Mesenchymal stem cell (in vitro differentiated cells and primary cell): ENCODE measurements at regions not wholly inside any gene's neighbourhood (a gene's known extent, or its start where the extent isn't known, plus 50 kb on each side); places are given as distances from the start of the nearest gene placed in this dataset.
A peak's percentile ranks its signal among the peaks of the same experiment; 100 is the strongest.

ENCODE experiments used
- DNase-seq: peaks from one replicate; pipeline ENCODE4 v3.0.0-alpha.2; 2013
- H2AFZ ChIP-seq: one replicate; pipeline ENCODE4 v1.6.1; 2013; ENCODE audit warnings: low read depth, mild to moderate bottlenecking, control low read depth, inconsistent platforms, low read length, moderate library complexity
- H2AK5ac ChIP-seq: 2 replicates; pipeline ENCODE4 v1.6.1; 2013; ENCODE audit warnings: low read length, moderate library complexity, mild to moderate bottlenecking, inconsistent platforms; ENCODE audit not compliant: severe bottlenecking
- H2BK120ac ChIP-seq: one replicate; pipeline ENCODE4 v1.6.1; 2013; ENCODE audit warnings: low read depth, mild to moderate bottlenecking, inconsistent platforms, low read length, moderate library complexity
- H2BK12ac ChIP-seq, 2 experiments: one replicate each; pipeline ENCODE4 v1.6.1; 2013; ENCODE audit warnings: inconsistent platforms in 2 of 2, low read length in 2 of 2, mild to moderate bottlenecking in 2 of 2, moderate library complexity in 2 of 2, control low read depth in 1 of 2
- H2BK15ac ChIP-seq: one replicate; pipeline ENCODE4 v1.6.1; 2013; ENCODE audit warnings: mild to moderate bottlenecking, low read depth, inconsistent platforms; ENCODE audit not compliant: poor library complexity, severe bottlenecking
- H2BK5ac ChIP-seq: 2 replicates; pipeline ENCODE4 v1.6.1; 2013; ENCODE audit warnings: low read depth, mild to moderate bottlenecking, low read length, control low read depth, inconsistent platforms; ENCODE audit not compliant: poor library complexity, severe bottlenecking
- H3K14ac ChIP-seq, 2 experiments: one replicate each; pipeline ENCODE4 v1.6.1; 2013; ENCODE audit warnings: inconsistent platforms in 2 of 2, low read length in 2 of 2, control low read depth in 1 of 2, mild to moderate bottlenecking in 1 of 2, moderate library complexity in 1 of 2
- H3K18ac ChIP-seq, 2 experiments: one replicate each; pipeline ENCODE4 v1.6.1; 2013; ENCODE audit warnings: inconsistent platforms in 2 of 2, low read length in 2 of 2, control low read depth in 1 of 2, low read depth in 1 of 2, mild to moderate bottlenecking in 1 of 2
- H3K23ac ChIP-seq, 2 experiments: one replicate each; pipeline ENCODE4 v1.6.1; 2013; ENCODE audit warnings: inconsistent platforms in 2 of 2, low read length in 2 of 2, mild to moderate bottlenecking in 2 of 2, moderate library complexity in 2 of 2, control low read depth in 1 of 2
- H3K27ac ChIP-seq: 2 replicates; pipeline ENCODE4 v1.5.1; 2013; ENCODE audit warnings: mild to moderate bottlenecking, moderate library complexity, low read length, control low read depth, inconsistent platforms; ENCODE audit not compliant: poor library complexity, severe bottlenecking
- H3K27me3 ChIP-seq, 2 experiments: 2 replicates each; pipeline versions ENCODE4 v1.6.1 to v1.7.0; 2013; ENCODE audit warnings: low read length in 2 of 2, mild to moderate bottlenecking in 2 of 2, moderate library complexity in 2 of 2, control low read depth in 1 of 2, inconsistent platforms in 1 of 2; ENCODE audit not compliant: control insufficient read depth in 1 of 2, insufficient read depth in 1 of 2
- H3K36me3 ChIP-seq, 2 experiments: 2 replicates each; pipeline versions ENCODE4 v1.6.1 to v1.7.0; 2013; ENCODE audit warnings: low read length in 2 of 2, control low read depth in 1 of 2, inconsistent platforms in 1 of 2, low read depth in 1 of 2, mild to moderate bottlenecking in 1 of 2; ENCODE audit not compliant: insufficient read depth in 2 of 2, control insufficient read depth in 1 of 2
- H3K4ac ChIP-seq, 2 experiments: one replicate each; pipeline ENCODE4 v1.6.1; 2013; ENCODE audit warnings: inconsistent platforms in 2 of 2, low read length in 2 of 2, mild to moderate bottlenecking in 2 of 2, moderate library complexity in 2 of 2, control low read depth in 1 of 2, low read depth in 1 of 2
- H3K4me1 ChIP-seq: 2 replicates; pipeline ENCODE4 v1.6.1; 2013; ENCODE audit warnings: low read depth, low read length, control low read depth; ENCODE audit not compliant: control insufficient read depth, insufficient read depth
- H3K4me2 ChIP-seq: 2 replicates; pipeline ENCODE4 v1.6.1; 2013; ENCODE audit warnings: low read length, mild to moderate bottlenecking, inconsistent platforms; ENCODE audit not compliant: poor library complexity, severe bottlenecking
- H3K4me3 ChIP-seq, 2 experiments: 2 replicates each; pipeline versions ENCODE4 v1.5.1 to v1.7.0; 2013; ENCODE audit warnings: low read length in 2 of 2, mild to moderate bottlenecking in 2 of 2, control low read depth in 1 of 2, low read depth in 1 of 2; ENCODE audit not compliant: insufficient read depth in 1 of 2
- H3K79me1 ChIP-seq: replicated peaks from 2 replicates; pipeline ENCODE4 v1.6.1; 2013; ENCODE audit warnings: mild to moderate bottlenecking, control low read depth, low read length, inconsistent platforms; ENCODE audit not compliant: poor library complexity, severe bottlenecking
- H3K9ac ChIP-seq: 2 replicates; pipeline ENCODE4 v1.7.0; 2013; ENCODE audit warnings: mild to moderate bottlenecking, low read length, moderate library complexity
- H3K9me3 ChIP-seq: 2 replicates; pipeline ENCODE4 v1.7.0; 2013; ENCODE audit warnings: mild to moderate bottlenecking, low read length; ENCODE audit not compliant: control insufficient read depth
- H4K8ac ChIP-seq: one replicate; pipeline ENCODE4 v1.6.1; 2013; ENCODE audit warnings: inconsistent platforms, mild to moderate bottlenecking, low read length, moderate library complexity
- H4K91ac ChIP-seq: one replicate; pipeline ENCODE4 v1.6.1; 2013; ENCODE audit warnings: mild to moderate bottlenecking, low read length, inconsistent platforms
- WGBS: methylation state at CpG from one replicate; pipeline ENCODE4 v1.1.7; 2013; ENCODE audit warnings: mixed read lengths; 5-methylcytosine and 5-hydroxymethylcytosine counted together

DNA sequence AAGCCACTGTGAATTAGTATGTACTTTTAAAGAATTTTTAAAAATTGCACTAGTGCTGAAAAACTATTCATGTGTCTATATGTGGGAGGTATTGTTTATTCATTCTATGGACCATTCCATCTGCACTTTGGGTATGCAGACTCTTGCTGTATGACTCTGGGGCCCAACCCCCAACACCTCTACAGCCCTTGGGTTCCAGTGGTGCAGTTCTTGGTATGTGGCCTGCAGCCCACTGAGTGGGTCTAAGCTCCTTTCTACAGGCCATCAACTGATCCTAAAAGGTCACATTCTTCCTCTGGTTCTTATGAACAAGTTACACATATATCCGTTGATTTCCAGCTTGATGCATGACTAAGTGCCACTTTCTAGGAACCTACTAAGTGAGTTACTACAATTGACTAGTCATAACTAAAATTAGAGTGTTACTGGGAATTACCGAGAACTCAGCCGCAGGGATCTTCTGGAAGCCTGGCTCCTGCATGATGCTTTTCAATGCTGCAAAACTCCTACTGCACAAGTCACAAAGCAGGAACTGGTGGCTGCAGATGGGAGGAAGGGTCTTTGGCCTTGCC is 62.4 kb upstream of the MED13L start:
- H3K14ac ChIP-seq = no peak overlapping the region
- H3K9me3 ChIP-seq = peaks cover 4% of the 10 kb centered on the region
- H3K4me1 ChIP-seq = peaks cover 4% of the 10 kb centered on the region
- H3K4ac ChIP-seq = no peak overlapping the region
- no peaks in the 10 kb centered on the region for H3K79me1 ChIP-seq
- H3K4me3 ChIP-seq = no peak overlapping the region
- no peak overlapping the region for H3K9ac ChIP-seq
- no peak overlapping the region for H3K4me2 ChIP-seq
- no peak overlapping the region for H4K91ac ChIP-seq
- no peak overlapping the region for H3K27ac ChIP-seq
- peak; percentile 22 for DNase-seq
- no peak overlapping the region for H2BK12ac ChIP-seq
- H2BK5ac ChIP-seq = no peak overlapping the region
- WGBS = 100% methylated on average over 2 of the region's 3 CpGs
- H3K27me3 ChIP-seq = no peaks in the 10 kb centered on the region
- no peak overlapping the region for H2AK5ac ChIP-seq
- H4K8ac ChIP-seq = no peak overlapping the region
- H2BK120ac ChIP-seq = no peak overlapping the region
- H2BK15ac ChIP-seq = no peak overlapping the region
- H3K36me3 ChIP-seq = no peaks in the 10 kb centered on the region
- no peak overlapping the region for H3K23ac ChIP-seq
- H2AFZ ChIP-seq = no peak overlapping the region
- no peak overlapping the region for H3K18ac ChIP-seq

DNA sequence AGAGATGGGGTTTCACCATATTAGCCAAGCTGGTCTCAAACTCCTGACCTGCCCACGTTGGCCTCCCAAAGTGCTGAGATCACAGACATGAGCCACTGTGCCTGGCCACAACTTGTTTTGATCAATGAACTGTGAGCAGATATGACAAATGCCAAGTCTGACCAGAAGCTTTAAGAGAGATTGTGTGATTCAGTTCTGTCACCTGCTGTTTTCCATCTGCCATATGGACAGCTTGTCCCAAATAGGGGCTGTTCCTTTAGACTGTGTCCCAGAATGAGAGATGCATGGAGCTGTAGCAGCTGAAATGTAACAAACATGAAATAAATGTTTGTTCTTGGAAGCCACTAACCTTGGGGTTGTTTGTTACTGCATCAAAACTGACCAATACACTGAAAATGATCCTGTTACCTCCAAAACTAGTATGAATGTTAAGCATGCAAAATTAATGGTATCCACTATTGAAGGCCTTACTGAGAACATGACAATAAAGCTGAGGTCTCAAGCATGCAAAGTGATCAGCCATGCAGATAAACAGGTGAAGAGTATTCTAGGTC is 65.9 kb upstream of the MED13L start:
- Histone ChIP-seq H3K14ac (no peak overlapping the region), H3K9me3 (peaks cover 4% of the 10 kb centered on the region), H3K36me3 (no peaks in the 10 kb centered on the region), H3K79me1 (no peaks in the 10 kb centered on the region), H3K18ac (no peak overlapping the region), H3K27me3 (no peaks in the 10 kb centered on the region), H3K4ac (no peak overlapping the region), H2AFZ (no peak overlapping the region), H4K91ac (no peak overlapping the region), H2AK5ac (no peak overlapping the region), H2BK5ac (no peak overlapping the region), H3K4me2 (no peak overlapping the region), H3K9ac (no peak overlapping the region), H2BK15ac (no peak overlapping the region), H2BK12ac (no peak overlapping the region), H3K23ac (no peak overlapping the region), H4K8ac (no peak overlapping the region), H2BK120ac (no peak overlapping the region), H3K27ac (no peak overlapping the region), H3K4me1 (no peaks in the 10 kb centered on the region), H3K4me3 (no peak overlapping the region)
- WGBS = 100% methylated on average over 1 of the region's 1 CpG
- DNase-seq = no peak

DNA sequence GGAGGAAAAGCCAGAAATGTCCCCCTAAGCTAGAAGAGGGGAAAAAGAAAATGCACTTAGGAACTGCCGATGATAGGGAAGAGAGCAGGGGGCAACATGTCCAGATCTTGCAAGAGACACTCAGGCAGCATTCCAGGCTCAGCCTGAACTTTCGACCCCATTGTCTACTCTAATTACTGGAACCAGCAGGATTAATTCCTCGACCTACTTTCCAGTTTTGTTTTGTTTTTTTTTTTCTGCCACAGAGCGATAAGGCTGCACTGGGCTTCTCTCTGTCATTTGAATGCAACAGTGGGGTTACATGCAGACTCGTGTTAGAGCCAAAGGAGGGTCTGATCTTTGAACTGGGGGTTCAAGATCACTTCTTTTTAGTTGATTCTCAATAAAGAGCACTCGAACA is 68.7 kb upstream of the MED13L start:
- Histone ChIP-seq H3K27me3 (no peaks in the 10 kb centered on the region), H2AK5ac (no peak overlapping the region), H3K14ac (no peak overlapping the region), H3K4me3 (no peak overlapping the region), H3K36me3 (no peaks in the 10 kb centered on the region), H3K18ac (no peak overlapping the region), H3K79me1 (no peaks in the 10 kb centered on the region), H3K27ac (no peak overlapping the region), H2BK5ac (no peak overlapping the region), H4K8ac (no peak overlapping the region), H3K4ac (no peak overlapping the region), H2BK120ac (no peak overlapping the region), H3K9ac (peak overlapping the region; percentile 24), H2AFZ (no peak overlapping the region), H3K23ac (no peak overlapping the region), H2BK12ac (no peak overlapping the region), H2BK15ac (no peak overlapping the region), H3K4me1 (peaks cover 6% of the 10 kb centered on the region), H3K4me2 (no peak overlapping the region), H4K91ac (no peak overlapping the region), H3K9me3 (peaks cover 4% of the 10 kb centered on the region)
- WGBS = 49% methylated on average over 4 of the region's 6 CpGs
- peak; percentile 28 for DNase-seq

DNA sequence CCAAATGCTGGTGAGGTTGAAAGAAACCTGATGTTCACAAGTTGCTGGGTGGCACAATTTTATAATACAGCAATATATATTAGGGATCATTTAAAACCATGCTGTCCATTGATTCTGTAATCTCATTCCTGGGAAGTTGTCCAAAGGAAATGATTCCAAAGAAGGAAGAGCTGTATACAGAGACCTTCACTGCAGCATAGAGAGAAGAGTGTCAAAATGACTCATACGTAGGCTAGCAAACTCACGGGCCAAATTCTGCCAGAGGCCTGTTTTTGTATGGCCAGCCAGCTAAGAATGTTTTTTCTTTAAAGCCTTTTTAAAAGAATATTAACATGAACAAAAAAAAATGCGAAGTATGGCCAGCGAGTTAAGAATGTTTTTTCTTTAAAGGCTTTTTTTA is 69.2 kb upstream of the MED13L start:
- H3K9ac ChIP-seq = peak overlapping the region; percentile 58
- no peak overlapping the region for H2BK12ac ChIP-seq
- H3K27me3 ChIP-seq = no peaks in the 10 kb centered on the region
- H2AFZ ChIP-seq = no peak overlapping the region
- H3K36me3 ChIP-seq = no peaks in the 10 kb centered on the region
- no peak overlapping the region for H4K8ac ChIP-seq
- no peak overlapping the region for H3K14ac ChIP-seq
- no peak overlapping the region for H3K4me3 ChIP-seq
- no peak overlapping the region for H4K91ac ChIP-seq
- WGBS = 0% methylated on average over 2 of the region's 4 CpGs
- no peak overlapping the region for H2BK15ac ChIP-seq
- no peak overlapping the region for H3K23ac ChIP-seq
- H3K4ac ChIP-seq = no peak overlapping the region
- no peak overlapping the region for H2AK5ac ChIP-seq
- H2BK5ac ChIP-seq = no peak overlapping the region
- H3K4me2 ChIP-seq = no peak overlapping the region
- H3K27ac ChIP-seq = no peak overlapping the region
- no peak overlapping the region for H3K18ac ChIP-seq
- H3K9me3 ChIP-seq = peaks cover 4% of the 10 kb centered on the region
- peaks cover 6% of the 10 kb centered on the region for H3K4me1 ChIP-seq
- H3K79me1 ChIP-seq = no peaks in the 10 kb centered on the region
- no peak overlapping the region for H2BK120ac ChIP-seq
- DNase-seq = peak; percentile 81
